Sigmoid colon (tissue), 4 donors: ENCODE measurements at regions not wholly inside any gene's neighbourhood (a gene's known extent, or its start where the extent isn't known, plus 50 kb on each side); places are given as distances from the start of the nearest gene placed in this dataset.
"Not testable (repeated sequence)": the region's sequence is repeated elsewhere in the genome, so short reads cannot be mapped to it uniquely, and the experiment has no call there.

Experiments
- CTCF ChIP-seq, 4 experiments: fragments of 450-650 bp in 3 of 4; fragments of 200-600 bp in 1 of 4; IDR thresholded peaks; one replicate each; pipeline ENCODE4 v1.5.1; 2016 to 2019; ENCODE audit warnings: antibody characterized with exemption in 4 of 4, mild to moderate bottlenecking in 3 of 4, moderate library complexity in 2 of 4
- EP300 ChIP-seq, 4 donors: sonication (generic); formaldehyde crosslinking; IDR thresholded peaks; one replicate each; pipeline ENCODE4 v1.6.1; 2017; ENCODE audit warnings: antibody characterized with exemption in 4 of 4
- POLR2A ChIP-seq, 2 donors: fragments of 450-650 bp; IDR thresholded peaks; one replicate each; pipeline ENCODE4 v1.6.1; 2016; ENCODE audit warnings: antibody characterized with exemption in 2 of 2, mild to moderate bottlenecking in 2 of 2, moderate library complexity in 2 of 2

- TF ChIP-seq POLR2A, CTCF, EP300 (IDR thresholded peaks at IDR 0.05): not testable (repeated sequence)
Measured at GRCh38 chr20:51922812-51923211, 120.5 kb upstream of the SALL4 start.
